H1 (cell line): ENCODE measurements at regions not wholly inside any gene's neighbourhood (a gene's known extent, or its start where the extent isn't known, plus 50 kb on each side); places are given as distances from the start of the nearest gene placed in this dataset.

Source experiments
- CTCF ChIA-PET: fragments of 300-600 bp; sonication (Branson Sonifier 250); formaldehyde crosslinking; loops from one replicate; lab custom pipeline; 2021; ENCODE audit not compliant: partially characterized antibody; lab: Charles Lee
- POLR2A ChIA-PET: fragments of 300-600 bp; sonication (Branson Sonifier 250); formaldehyde crosslinking; loops from one replicate; lab custom pipeline; 2021; ENCODE audit warnings: inconsistent platforms; ENCODE audit not compliant: partially characterized antibody; lab: Charles Lee
- DNase-seq, 2 experiments: peaks; one replicate each; pipeline versions ENCODE4 v3.0.0 to v3.0.0-alpha.2; 2010 to 2022; ENCODE audit warnings: low spot score in 2 of 2, low read depth in 1 of 2, mixed read lengths in 1 of 2
- FAIRE-seq: peaks from 2 replicates; lab custom pipeline; 2011; peaks lifted over from hg19 to GRCh38; lab: Jason Lieb, UNC
- H2AFZ ChIP-seq: 2 replicates; pipeline ENCODE4 v1.8.1; 2012; ENCODE audit warnings: low read length, inconsistent platforms
- H2AK5ac ChIP-seq: 2 replicates; pipeline ENCODE4 v1.6.1; 2013; ENCODE audit warnings: low read depth, low read length
- H2BK120ac ChIP-seq: replicated peaks from 2 replicates; pipeline ENCODE3; 2013; ENCODE audit warnings: low read depth, low read length, inconsistent platforms
- H2BK12ac ChIP-seq: 2 replicates; pipeline ENCODE4 v1.6.1; 2013; ENCODE audit warnings: low read depth, low read length
- H2BK15ac ChIP-seq: 2 replicates; pipeline ENCODE4 v1.6.1; 2013; ENCODE audit warnings: low read length
- H2BK20ac ChIP-seq: 2 replicates; pipeline ENCODE4 v1.6.1; 2013; ENCODE audit warnings: low read length
- H2BK5ac ChIP-seq: 2 replicates; pipeline ENCODE4 v1.6.1; 2013; ENCODE audit warnings: low read depth, low read length
- H3K14ac ChIP-seq: 2 replicates; pipeline ENCODE4 v1.6.1; 2013; ENCODE audit warnings: inconsistent platforms; ENCODE audit not compliant: insufficient read length
- H3K18ac ChIP-seq: 2 replicates; pipeline ENCODE4 v1.6.1; 2013; ENCODE audit warnings: low read length; ENCODE audit errors: extremely low read depth
- H3K23ac ChIP-seq: 2 replicates; pipeline ENCODE4 v1.6.1; 2013; ENCODE audit warnings: inconsistent platforms; ENCODE audit not compliant: insufficient read length
- H3K23me2 ChIP-seq: 2 replicates; pipeline ENCODE4 v1.6.1; 2013; ENCODE audit warnings: low read depth, low read length
- H3K27ac ChIP-seq: 2 replicates; pipeline ENCODE4 v1.6.1; 2011; ENCODE audit warnings: low read depth, low read length, inconsistent platforms
- H3K27me3 ChIP-seq, 4 experiments: replicated peaks in 1 of 4; 1 replicate in 1 of 4; 2 replicates in 3 of 4; pipeline versions ENCODE4 v1.6.1 to v1.8.1; 2011 to 2013; ENCODE audit warnings: low read length in 3 of 4, mild to moderate bottlenecking in 3 of 4, inconsistent platforms in 2 of 4, mixed read lengths in 2 of 4, moderate library complexity in 1 of 4; ENCODE audit not compliant: control insufficient read depth in 3 of 4, insufficient read depth in 3 of 4; ENCODE audit errors: extremely low read depth in 1 of 4
- H3K36me3 ChIP-seq, 4 experiments: 2 replicates each; pipeline versions ENCODE4 v1.6.1 to v1.8.1; 2011 to 2013; ENCODE audit warnings: mild to moderate bottlenecking in 4 of 4, low read length in 3 of 4, moderate library complexity in 2 of 4, control low read depth in 1 of 4, inconsistent platforms in 1 of 4; ENCODE audit not compliant: insufficient read depth in 4 of 4, control insufficient read depth in 2 of 4
- H3K4ac ChIP-seq: replicated peaks from 2 replicates; pipeline ENCODE3; 2013; ENCODE audit warnings: low read length, low read depth, mixed read lengths, inconsistent platforms; ENCODE audit not compliant: insufficient read length
- H3K4me1 ChIP-seq, 4 experiments: replicated peaks in 1 of 4; 1 replicate in 1 of 4; 2 replicates in 3 of 4; pipeline versions ENCODE4 v1.6.1 to v1.8.1; 2011 to 2013; ENCODE audit warnings: low read length in 3 of 4, inconsistent platforms in 2 of 4, mixed read lengths in 1 of 4; ENCODE audit not compliant: insufficient read depth in 4 of 4, control insufficient read depth in 3 of 4
- H3K4me2 ChIP-seq, 2 experiments: 2 replicates each; pipeline versions ENCODE4 v1.6.1 to v1.8.1; 2011 to 2013; ENCODE audit warnings: low read depth in 2 of 2, low read length in 2 of 2, control low read depth in 1 of 2, inconsistent platforms in 1 of 2, mild to moderate bottlenecking in 1 of 2; ENCODE audit not compliant: insufficient read depth in 1 of 2
- H3K4me3 ChIP-seq, 4 experiments: fragments of 200-600, 300-600 bp in 1 of 4; sonication (generic), shearing (Covaris generic), sonication (Bioruptor Twin) in 1 of 4; 2 replicates each; pipeline versions ENCODE4 v1.5.1 to v1.8.1; 2011 to 2016; ENCODE audit warnings: low read length in 4 of 4, low read depth in 3 of 4, control low read depth in 2 of 4, inconsistent platforms in 2 of 4, mild to moderate bottlenecking in 2 of 4, mixed read lengths in 1 of 4, moderate library complexity in 1 of 4; ENCODE audit not compliant: insufficient read depth in 2 of 4; ENCODE audit errors: extremely low read depth in 1 of 4
- H3K56ac ChIP-seq: replicated peaks from 2 replicates; pipeline ENCODE3; 2013; ENCODE audit warnings: low read depth, mild to moderate bottlenecking, mixed read lengths, low read length, inconsistent platforms; ENCODE audit not compliant: insufficient read length
- H3K79me1 ChIP-seq: 2 replicates; pipeline ENCODE4 v1.6.1; 2013; ENCODE audit warnings: low read depth, low read length, control low read depth
- H3K79me2 ChIP-seq, 2 experiments: 2 replicates each; pipeline versions ENCODE4 v1.6.1 to v1.8.1; 2012 to 2013; ENCODE audit warnings: low read length in 2 of 2, mild to moderate bottlenecking in 2 of 2, inconsistent platforms in 1 of 2; ENCODE audit not compliant: insufficient read depth in 2 of 2, control insufficient read depth in 1 of 2
- H3K9ac ChIP-seq, 4 experiments: replicated peaks in 1 of 4; 1 replicate in 1 of 4; 2 replicates in 3 of 4; pipeline versions ENCODE4 v1.6.1 to v1.8.1; 2011 to 2013; ENCODE audit warnings: low read depth in 3 of 4, low read length in 3 of 4, control low read depth in 2 of 4, mild to moderate bottlenecking in 2 of 4, moderate library complexity in 2 of 4, inconsistent platforms in 1 of 4; ENCODE audit errors: extremely low read depth in 1 of 4
- H3K9me3 ChIP-seq, 2 experiments: 2 replicates each; pipeline versions ENCODE4 v1.6.1 to v1.8.1; 2012 to 2013; ENCODE audit warnings: mild to moderate bottlenecking in 2 of 2, moderate library complexity in 2 of 2, control low read depth in 1 of 2, inconsistent platforms in 1 of 2, low read depth in 1 of 2, low read length in 1 of 2, mixed read lengths in 1 of 2; ENCODE audit not compliant: insufficient read depth in 2 of 2
- H4K20me1 ChIP-seq, 2 experiments: replicated peaks in 1 of 2; 2 replicates each; pipeline versions ENCODE3 to v1.8.1; 2011 to 2013; ENCODE audit warnings: inconsistent platforms in 2 of 2, low read length in 2 of 2, mild to moderate bottlenecking in 1 of 2; ENCODE audit not compliant: insufficient read depth in 2 of 2, control insufficient read depth in 1 of 2
- H4K5ac ChIP-seq: 2 replicates; pipeline ENCODE4 v1.6.1; 2013; ENCODE audit warnings: low read length, low read depth, mixed read lengths, inconsistent platforms; ENCODE audit not compliant: insufficient read length
- H4K8ac ChIP-seq: 2 replicates; pipeline ENCODE4 v1.8.0; 2013; ENCODE audit warnings: mild to moderate bottlenecking, moderate library complexity, low read length, inconsistent platforms; ENCODE audit not compliant: insufficient read depth; ENCODE audit errors: extremely low read depth
- H4K91ac ChIP-seq: replicated peaks from 2 replicates; pipeline ENCODE3; 2013; ENCODE audit warnings: low read length, mixed read lengths, inconsistent platforms; ENCODE audit not compliant: insufficient read length
- BACH1 ChIP-seq: IDR thresholded peaks from 2 replicates; pipeline ENCODE4 v1.6.1; 2012; ENCODE audit warnings: low read length, improper control_type of control experiment
- EGR1 ChIP-seq: IDR thresholded peaks from 2 replicates; pipeline ENCODE4 v1.6.1; 2011; ENCODE audit warnings: low read depth, low read length, borderline replicate concordance
- EP300 ChIP-seq, 2 experiments: IDR thresholded peaks; 1 replicate in 1 of 2; 2 replicates in 1 of 2; pipeline ENCODE4 v1.6.1; 2011 to 2012; ENCODE audit warnings: low read depth in 2 of 2, low read length in 2 of 2, mild to moderate bottlenecking in 2 of 2, borderline replicate concordance in 1 of 2, inconsistent platforms in 1 of 2, moderate library complexity in 1 of 2
- GABPA ChIP-seq: IDR thresholded peaks from 2 replicates; pipeline ENCODE4 v1.6.1; 2011; ENCODE audit warnings: mild to moderate bottlenecking, low read length, moderate library complexity, borderline replicate concordance; ENCODE audit not compliant: insufficient read depth
- GTF2F1 ChIP-seq: IDR thresholded peaks from 2 replicates; pipeline ENCODE4 v1.6.1; 2012; ENCODE audit warnings: low read depth, low read length, improper control_type of control experiment, borderline replicate concordance
- PHF8 ChIP-seq: fragments of 200-600 bp; sonication (generic); conservative IDR thresholded peaks from 2 replicates; pipeline ENCODE4 v1.7.1; 2012; ENCODE audit warnings: low read depth, mild to moderate bottlenecking, inconsistent platforms, low read length, moderate library complexity
- POLR2AphosphoS5 ChIP-seq: IDR thresholded peaks from 2 replicates; pipeline ENCODE4 v1.6.1; 2011; ENCODE audit warnings: low read depth, low read length
- RFX5 ChIP-seq: IDR thresholded peaks from 2 replicates; pipeline ENCODE4 v1.6.1; 2011; ENCODE audit warnings: low read depth, low read length, improper control_type of control experiment, borderline replicate concordance
- RNF2 ChIP-seq: fragments of 200-900, 300-1000 bp; sonication (generic); IDR thresholded peaks from 2 replicates; pipeline ENCODE4 v1.7.1; 2016; ENCODE audit warnings: borderline replicate concordance, low read depth, mild to moderate bottlenecking, antibody characterized with exemption, low read length; ENCODE audit not compliant: poor library complexity, severe bottlenecking; ENCODE audit errors: missing control alignments
- SP2 ChIP-seq: IDR thresholded peaks from 2 replicates; pipeline ENCODE4 v1.6.1; 2012; ENCODE audit warnings: mild to moderate bottlenecking, low read length, inconsistent platforms
- SP4 ChIP-seq: IDR thresholded peaks from 2 replicates; pipeline ENCODE4 v1.6.1; 2012; ENCODE audit warnings: low read length, inconsistent platforms
- YY1 ChIP-seq: IDR thresholded peaks from 2 replicates; pipeline ENCODE4 v1.6.1; 2011; ENCODE audit warnings: low read depth, mild to moderate bottlenecking, low read length
- TF ChIP-seq, protein P1 (sequence below): IDR thresholded peaks from 2 replicates; pipeline ENCODE4 v1.6.1; 2011; ENCODE audit warnings: low read depth, mild to moderate bottlenecking, low read length; ENCODE audit not compliant: insufficient read depth
- TF ChIP-seq, protein P2 (sequence below): IDR thresholded peaks from 2 replicates; pipeline ENCODE4 v1.6.1; 2011; ENCODE audit warnings: low read length, improper control_type of control experiment

DNA sequence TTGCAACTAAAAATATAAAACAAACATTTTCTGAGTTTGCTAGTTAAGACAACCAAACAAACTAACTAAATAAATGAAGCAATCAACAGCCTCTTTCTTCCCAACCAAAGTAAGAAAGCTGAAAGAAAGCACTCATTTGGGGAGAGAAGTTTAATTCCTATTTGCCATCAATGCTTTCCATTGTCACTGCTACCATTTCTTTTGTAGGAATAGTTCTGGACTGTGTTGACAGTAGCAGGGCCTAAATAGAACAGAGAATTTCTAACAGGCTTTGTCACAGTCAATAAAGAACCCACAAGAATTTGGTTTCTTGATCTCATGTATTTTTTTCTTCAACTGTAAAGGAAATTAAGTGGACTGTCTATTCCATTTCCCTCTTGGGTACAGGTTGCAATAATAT, 1886.4 kb upstream of the TENM3 start:
- Histone ChIP-seq H2BK20ac (no peak overlapping the region), H3K27me3 (no peaks in the 10 kb centered on the region), H3K79me2 (no peaks in the 10 kb centered on the region), H4K91ac (no peak overlapping the region), H3K36me3 (no peaks in the 10 kb centered on the region), H2AFZ (no peak overlapping the region), H3K4ac (no peak overlapping the region), H3K4me2 (no peak overlapping the region), H4K8ac (no peak overlapping the region), H2AK5ac (no peak overlapping the region), H3K27ac (no peak overlapping the region), H3K56ac (no peak overlapping the region), H2BK5ac (no peak overlapping the region), H3K9me3 (no peaks in the 10 kb centered on the region), H3K14ac (no peak overlapping the region), H3K23me2 (no peaks in the 10 kb centered on the region), H4K20me1 (no peaks in the 10 kb centered on the region), H2BK15ac (no peak overlapping the region), H3K4me3 (no peak overlapping the region), H2BK12ac (no peak overlapping the region), H3K79me1 (no peaks in the 10 kb centered on the region), H3K23ac (no peak overlapping the region), H4K5ac (no peak overlapping the region), H3K4me1 (no peaks in the 10 kb centered on the region), H3K18ac (no peak overlapping the region), H3K9ac (no peak overlapping the region), H2BK120ac (no peak overlapping the region)
- no peak for TF ChIP-seq GABPA
- no peak for TF ChIP-seq EGR1
- TF ChIP-seq RFX5 = no peak
- TF ChIP-seq GTF2F1 = no peak
- no peak for TF ChIP-seq RNF2
- no peak for TF ChIP-seq SP2
- TF ChIP-seq POLR2AphosphoS5 = no peak
- TF ChIP-seq PHF8 = no peak
- no peak for TF ChIP-seq EP300 (IDR thresholded peaks at IDR 0.05; ENCODE audit: borderline replicate concordance in 1 of 2, low read depth in 2 of 2, low read length in 2 of 2)
- no peak for TF ChIP-seq BACH1
- TF ChIP-seq YY1 = no peak
- TF ChIP-seq, protein P1, sequence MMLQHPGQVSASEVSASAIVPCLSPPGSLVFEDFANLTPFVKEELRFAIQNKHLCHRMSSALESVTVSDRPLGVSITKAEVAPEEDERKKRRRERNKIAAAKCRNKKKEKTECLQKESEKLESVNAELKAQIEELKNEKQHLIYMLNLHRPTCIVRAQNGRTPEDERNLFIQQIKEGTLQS = no peak
- TF ChIP-seq SP4 = no peak
- TF ChIP-seq, protein P2, sequence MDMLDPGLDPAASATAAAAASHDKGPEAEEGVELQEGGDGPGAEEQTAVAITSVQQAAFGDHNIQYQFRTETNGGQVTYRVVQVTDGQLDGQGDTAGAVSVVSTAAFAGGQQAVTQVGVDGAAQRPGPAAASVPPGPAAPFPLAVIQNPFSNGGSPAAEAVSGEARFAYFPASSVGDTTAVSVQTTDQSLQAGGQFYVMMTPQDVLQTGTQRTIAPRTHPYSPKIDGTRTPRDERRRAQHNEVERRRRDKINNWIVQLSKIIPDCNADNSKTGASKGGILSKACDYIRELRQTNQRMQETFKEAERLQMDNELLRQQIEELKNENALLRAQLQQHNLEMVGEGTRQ = no peak
- ChIA-PET POLR2A (no interaction called here), CTCF (no interaction called here)
- DNase-seq (no peak), FAIRE-seq (no peak)
